ENCODE measurements at regions not wholly inside any gene's neighbourhood (a gene's known extent, or its start where the extent isn't known, plus 50 kb on each side); places are given as distances from the start of the nearest gene placed in this dataset.

DNA sequence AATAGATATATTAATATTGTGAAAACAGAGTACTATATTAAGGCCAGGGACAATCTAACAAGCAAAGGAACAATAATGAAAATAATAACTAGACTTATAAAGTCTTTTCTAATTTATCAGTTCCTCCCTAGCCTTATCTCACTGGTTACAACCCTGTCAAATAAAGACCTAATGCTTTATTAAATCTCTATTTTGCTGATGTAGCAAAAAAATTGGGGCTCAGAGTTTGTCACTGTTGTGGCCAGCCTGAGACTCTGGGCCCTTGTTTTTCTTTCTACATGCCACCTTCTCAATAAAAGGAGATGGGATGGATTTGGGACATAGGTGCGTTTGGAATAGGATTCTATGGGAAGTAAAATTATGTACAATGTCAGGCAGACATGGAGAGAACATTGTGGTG, 937.0 kb downstream of the IGSF11 start:
- TF ChIP-seq, protein P1, sequence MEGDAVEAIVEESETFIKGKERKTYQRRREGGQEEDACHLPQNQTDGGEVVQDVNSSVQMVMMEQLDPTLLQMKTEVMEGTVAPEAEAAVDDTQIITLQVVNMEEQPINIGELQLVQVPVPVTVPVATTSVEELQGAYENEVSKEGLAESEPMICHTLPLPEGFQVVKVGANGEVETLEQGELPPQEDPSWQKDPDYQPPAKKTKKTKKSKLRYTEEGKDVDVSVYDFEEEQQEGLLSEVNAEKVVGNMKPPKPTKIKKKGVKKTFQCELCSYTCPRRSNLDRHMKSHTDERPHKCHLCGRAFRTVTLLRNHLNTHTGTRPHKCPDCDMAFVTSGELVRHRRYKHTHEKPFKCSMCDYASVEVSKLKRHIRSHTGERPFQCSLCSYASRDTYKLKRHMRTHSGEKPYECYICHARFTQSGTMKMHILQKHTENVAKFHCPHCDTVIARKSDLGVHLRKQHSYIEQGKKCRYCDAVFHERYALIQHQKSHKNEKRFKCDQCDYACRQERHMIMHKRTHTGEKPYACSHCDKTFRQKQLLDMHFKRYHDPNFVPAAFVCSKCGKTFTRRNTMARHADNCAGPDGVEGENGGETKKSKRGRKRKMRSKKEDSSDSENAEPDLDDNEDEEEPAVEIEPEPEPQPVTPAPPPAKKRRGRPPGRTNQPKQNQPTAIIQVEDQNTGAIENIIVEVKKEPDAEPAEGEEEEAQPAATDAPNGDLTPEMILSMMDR (IDR thresholded peaks at IDR 0.05) = no peak

DNA sequence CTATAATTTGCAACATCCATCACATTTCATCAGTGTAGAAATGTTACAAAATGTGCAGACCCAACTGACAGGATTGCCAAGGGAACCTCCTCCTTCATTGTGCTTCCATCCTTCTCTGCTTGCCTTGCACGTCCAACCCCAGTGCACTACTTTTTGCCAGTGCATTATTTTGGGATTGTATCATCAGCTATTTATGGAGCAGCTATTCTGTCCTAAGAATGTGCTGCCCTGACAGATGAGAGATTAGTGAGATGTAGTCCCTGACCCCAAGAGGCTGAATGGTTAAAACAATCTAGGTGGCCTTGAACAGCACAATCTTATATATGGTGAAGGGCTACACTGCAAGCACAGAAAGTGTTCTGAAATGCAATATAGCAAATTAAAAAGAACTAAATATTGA, 935.8 kb downstream of the IGSF11 start:
- TF ChIP-seq, protein P1 (IDR thresholded peaks at IDR 0.05) = no peak

DNA sequence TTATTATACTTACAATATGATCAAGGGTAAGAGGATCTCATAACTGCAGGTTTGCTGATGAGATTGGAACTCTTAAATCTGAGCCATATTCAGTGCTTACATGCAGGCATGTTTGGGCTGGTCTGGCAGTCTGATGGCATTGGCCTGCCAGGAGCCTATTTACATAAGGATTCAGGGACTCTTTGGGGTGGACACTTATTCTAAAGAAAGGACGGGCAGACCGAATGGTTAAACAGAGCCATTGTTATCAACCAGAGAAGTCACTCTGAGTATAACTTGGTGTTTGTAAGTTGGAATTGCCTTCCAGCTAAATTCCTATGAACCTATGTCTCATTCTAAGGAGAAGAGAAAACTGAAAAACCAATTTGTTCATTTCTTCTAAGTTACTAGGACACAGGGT, 932.8 kb downstream of the IGSF11 start:
- TF ChIP-seq, protein P1 (IDR thresholded peaks at IDR 0.05) = no peak

DNA sequence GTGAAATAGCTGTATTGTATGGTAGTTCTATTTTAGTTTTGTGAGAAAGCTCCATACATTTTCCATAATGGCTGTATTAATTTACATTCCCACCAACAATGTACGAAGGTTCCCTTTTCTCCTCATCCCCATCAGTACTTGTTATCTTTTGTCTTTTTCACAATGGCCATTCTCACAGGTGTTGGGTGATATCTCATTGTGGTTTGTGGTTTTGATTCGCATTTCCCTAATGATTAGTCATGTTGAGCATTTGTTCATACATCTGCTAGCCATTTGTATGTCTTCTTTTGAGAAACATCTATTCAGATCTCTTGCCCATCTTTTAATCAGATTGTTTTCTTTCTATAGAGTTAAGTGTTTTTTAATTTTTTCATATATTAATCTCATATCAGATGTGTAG, 931.9 kb downstream of the IGSF11 start:
- TF ChIP-seq, protein P1 (IDR thresholded peaks at IDR 0.05) = no peak

DNA sequence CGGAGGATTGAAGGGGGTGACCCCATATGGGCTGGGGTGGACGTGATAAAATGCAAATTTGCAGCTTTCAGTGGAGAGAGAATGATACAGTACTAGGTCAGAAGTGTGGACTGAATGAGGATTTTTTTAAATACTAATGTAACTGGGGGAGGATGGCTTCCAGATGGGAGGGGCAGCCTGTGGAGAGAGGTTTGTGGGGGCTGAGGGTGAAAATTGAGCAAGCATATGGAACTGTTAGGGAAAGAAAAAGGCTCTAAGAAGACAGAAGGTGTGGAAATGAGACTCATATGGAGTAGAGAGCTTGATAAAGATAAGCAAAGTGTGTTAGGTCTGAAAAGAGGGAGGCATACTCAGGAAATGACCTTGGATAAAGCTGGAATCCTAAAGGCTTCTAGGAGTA, 926.4 kb downstream of the IGSF11 start:
- TF ChIP-seq, protein P1 (IDR thresholded peaks at IDR 0.05) = no peak

DNA sequence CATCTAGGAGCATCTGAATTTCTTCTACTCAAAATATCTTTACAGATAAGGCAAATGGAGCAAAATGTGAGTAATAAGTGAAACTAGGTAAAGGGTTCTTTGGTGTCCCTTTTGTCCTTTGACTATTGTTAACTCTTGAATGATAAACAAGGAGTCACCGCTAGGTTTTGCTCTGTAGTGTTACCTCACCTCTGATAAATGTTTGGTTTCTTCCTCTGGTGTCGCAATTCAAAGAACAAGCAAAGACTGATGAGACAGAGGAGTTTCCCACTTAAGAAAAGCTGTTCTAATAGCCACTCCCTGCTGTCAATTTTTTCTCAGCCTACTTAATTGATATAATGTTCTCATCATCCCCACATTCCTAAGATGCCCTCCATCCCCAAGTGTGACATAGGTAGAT, 925.9 kb downstream of the IGSF11 start:
- TF ChIP-seq, protein P1 (IDR thresholded peaks at IDR 0.05) = no peak

DNA sequence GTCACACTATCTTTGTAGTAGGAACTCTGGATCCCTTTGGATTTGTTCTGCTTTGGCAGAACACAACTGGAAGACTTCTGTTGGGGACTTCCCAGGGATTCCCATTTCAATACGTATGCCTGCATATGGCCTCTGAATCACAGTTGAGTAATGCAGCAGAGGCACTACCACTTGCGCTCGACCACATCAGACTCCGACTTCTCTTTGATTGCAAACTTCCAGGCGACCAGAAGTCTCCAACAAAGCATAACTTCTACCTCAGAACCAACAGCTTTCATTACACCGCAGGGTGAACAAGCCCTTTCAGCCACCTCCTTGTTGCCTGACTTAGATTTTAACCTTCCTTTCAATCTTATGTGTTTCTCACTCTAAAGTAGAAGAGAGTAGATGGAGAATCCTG, 924.4 kb downstream of the IGSF11 start:
- TF ChIP-seq, protein P1 (IDR thresholded peaks at IDR 0.05) = no peak

DNA sequence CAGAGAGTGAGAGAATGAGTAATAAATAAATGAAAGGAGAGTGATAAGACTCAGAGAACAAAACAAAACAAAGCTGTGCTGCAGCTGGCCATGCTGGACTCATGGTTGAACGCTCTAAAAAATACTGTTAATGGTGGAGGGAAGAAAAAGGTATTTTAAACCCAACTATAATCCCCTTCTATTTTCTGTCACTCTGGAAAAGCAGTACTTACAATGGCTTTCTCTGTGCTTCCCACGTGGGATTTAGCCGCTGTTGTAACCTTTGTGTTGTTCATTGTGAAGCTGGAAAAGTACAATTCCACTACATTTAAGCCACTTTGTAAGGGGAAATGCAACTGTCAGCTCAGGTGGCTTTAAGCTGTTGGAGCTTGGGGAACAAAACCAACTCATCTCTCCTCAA, 917.7 kb downstream of the IGSF11 start:
- TF ChIP-seq, protein P1 (IDR thresholded peaks at IDR 0.05) = no peak

Data from LNCAP (cell line).